ENCODE measurements at regions not wholly inside any gene's neighbourhood (a gene's known extent, or its start where the extent isn't known, plus 50 kb on each side); places are given as distances from the start of the nearest gene placed in this dataset.

DNA sequence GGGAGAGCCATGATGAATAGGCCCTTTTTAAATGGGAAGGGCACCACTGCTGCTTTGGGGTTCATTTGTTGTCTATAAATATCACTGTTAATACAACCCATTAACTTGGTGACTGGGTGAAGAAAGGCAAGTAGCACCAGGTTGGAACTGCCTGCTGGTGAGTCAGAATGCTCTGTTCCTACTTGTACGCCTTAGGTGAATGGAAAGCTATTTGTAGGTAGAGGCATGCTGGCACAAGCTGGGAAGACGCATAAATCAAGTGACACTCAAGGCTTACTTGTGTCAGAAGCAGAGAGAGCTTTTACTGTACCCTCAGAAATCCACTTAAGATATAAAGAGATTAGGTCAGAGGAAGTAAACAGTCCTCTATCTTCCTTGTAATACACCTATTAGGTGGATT lies 142.5 kb downstream of the TMX1 start:
- TF ChIP-seq EZH2 (IDR thresholded peaks at IDR 0.05; ENCODE audit: borderline replicate concordance, low read depth, low read length, poor library complexity, severe bottlenecking) = no peak
- TF ChIP-seq, protein P1, sequence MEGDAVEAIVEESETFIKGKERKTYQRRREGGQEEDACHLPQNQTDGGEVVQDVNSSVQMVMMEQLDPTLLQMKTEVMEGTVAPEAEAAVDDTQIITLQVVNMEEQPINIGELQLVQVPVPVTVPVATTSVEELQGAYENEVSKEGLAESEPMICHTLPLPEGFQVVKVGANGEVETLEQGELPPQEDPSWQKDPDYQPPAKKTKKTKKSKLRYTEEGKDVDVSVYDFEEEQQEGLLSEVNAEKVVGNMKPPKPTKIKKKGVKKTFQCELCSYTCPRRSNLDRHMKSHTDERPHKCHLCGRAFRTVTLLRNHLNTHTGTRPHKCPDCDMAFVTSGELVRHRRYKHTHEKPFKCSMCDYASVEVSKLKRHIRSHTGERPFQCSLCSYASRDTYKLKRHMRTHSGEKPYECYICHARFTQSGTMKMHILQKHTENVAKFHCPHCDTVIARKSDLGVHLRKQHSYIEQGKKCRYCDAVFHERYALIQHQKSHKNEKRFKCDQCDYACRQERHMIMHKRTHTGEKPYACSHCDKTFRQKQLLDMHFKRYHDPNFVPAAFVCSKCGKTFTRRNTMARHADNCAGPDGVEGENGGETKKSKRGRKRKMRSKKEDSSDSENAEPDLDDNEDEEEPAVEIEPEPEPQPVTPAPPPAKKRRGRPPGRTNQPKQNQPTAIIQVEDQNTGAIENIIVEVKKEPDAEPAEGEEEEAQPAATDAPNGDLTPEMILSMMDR (conservative IDR thresholded peaks at IDR 0.05; ENCODE audit: low read depth, low read length) = no peak

All from A673 (cell line).